Activated CD4-positive, alpha-beta T cell treated with anti-CD3 and anti-CD28 coated beads, Interleukin-2, amount 50 U/mL, for 4 hours (primary cell): ENCODE measurements at regions not wholly inside any gene's neighbourhood (a gene's known extent, or its start where the extent isn't known, plus 50 kb on each side); places are given as distances from the start of the nearest gene placed in this dataset.
"Not testable (repeated sequence)": the region's sequence is repeated elsewhere in the genome, so short reads cannot be mapped to it uniquely, and the experiment has no call there.

Experiments
- DNase-seq, 2 experiments: peaks; one replicate each; pipeline ENCODE4 v3.0.0-alpha.2; 2020

DNA sequence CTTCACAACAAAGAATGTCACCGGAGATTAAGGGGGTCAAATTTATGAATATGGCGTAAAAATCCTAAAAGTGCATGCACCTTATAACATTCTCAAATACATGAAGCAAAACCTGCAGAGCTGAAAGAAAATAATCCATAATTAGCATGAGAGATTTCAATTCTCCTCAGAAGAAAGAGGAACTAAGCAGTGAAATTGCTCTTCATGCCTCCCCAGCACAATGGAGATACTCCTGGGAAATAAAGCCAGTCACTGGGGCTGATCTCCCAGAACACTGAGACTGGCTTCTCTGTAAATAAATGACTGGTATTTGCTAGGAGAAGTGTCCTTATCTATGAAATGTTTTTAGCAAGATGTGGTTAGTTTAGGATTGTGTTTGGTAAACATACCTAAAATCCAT lies 68.1 kb downstream of the GOLGA6L6 start:
- not testable (repeated sequence) for DNase-seq

GRCh38 chr15:20472983-20473382 lies 68.6 kb downstream of the GOLGA6L6 start:
- DNase-seq = not testable (repeated sequence)

DNA sequence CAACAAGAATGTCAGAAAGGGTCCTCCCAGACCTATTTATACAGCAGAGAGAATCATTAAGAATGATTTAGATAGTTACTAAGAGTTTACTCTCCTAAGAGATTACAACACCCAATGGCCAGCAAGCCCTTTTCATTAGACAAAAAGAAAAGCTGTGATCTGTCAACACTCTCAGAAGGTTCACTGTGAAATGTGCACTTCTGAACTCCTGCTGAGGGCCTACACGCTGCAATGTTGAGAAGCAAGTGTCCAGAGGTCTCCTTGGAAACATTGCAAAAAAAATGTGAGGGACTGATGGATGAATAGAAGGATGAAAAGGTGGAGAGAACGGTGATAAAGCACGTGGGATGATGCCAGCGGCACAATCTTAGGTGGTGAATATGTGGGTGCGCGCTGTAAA lies 70.8 kb downstream of the GOLGA6L6 start:
- DNase-seq = not testable (repeated sequence)

GRCh38 chr15:20441138-20441537 lies 100.5 kb downstream of the GOLGA6L6 start:
- DNase-seq = not testable (repeated sequence)

DNA sequence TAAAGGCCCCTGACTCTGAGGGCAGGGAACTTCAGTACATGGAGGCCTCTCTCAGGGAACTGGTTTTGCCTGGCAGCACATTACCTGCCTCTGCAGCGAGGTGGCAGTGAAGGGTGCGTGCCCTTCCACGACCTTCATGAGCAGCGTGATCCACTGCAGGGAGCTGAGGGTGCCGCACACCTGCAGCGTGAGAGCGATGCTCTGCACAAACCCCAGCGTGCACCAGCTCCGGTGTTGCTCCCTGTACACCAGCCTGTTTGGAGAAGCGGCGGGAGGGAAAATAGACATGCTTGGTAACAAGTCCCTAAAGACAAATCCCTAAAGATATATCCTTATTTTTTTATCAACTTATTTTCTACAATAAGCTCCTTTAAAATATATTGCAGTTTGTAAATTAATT lies 101.2 kb downstream of the GOLGA6L6 start:
- DNase-seq = not testable (repeated sequence)

- not testable (repeated sequence) for DNase-seq
These were observed 102.5 kb downstream of the GOLGA6L6 start for GRCh38 chr15:20439111-20439510.

- DNase-seq = not testable (repeated sequence)
These were observed 103.3 kb downstream of the GOLGA6L6 start for GRCh38 chr15:20438255-20438654.

- DNase-seq = not testable (repeated sequence)
These were observed 108.1 kb downstream of the GOLGA6L6 start for GRCh38 chr15:20433468-20433867.

DNA sequence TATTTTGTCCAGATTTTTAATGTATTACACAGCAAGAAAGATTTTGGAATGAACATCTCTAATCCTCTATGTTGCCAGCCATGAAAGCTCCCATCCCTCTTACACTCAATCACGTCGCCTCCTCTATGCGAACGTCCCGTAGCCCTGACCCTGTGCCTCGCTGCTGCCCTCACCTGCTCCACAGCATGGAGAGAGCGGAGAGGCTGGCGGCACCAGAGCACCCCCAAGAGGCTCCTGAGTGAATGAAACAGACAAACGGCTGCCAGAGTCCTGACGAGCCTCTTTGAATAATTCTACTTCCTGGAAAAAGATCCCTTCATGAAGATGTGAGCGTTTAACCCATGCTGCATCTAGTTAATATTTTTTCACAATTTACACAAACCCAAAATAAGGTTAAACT lies 111.1 kb downstream of the GOLGA6L6 start:
- not testable (repeated sequence) for DNase-seq

DNA sequence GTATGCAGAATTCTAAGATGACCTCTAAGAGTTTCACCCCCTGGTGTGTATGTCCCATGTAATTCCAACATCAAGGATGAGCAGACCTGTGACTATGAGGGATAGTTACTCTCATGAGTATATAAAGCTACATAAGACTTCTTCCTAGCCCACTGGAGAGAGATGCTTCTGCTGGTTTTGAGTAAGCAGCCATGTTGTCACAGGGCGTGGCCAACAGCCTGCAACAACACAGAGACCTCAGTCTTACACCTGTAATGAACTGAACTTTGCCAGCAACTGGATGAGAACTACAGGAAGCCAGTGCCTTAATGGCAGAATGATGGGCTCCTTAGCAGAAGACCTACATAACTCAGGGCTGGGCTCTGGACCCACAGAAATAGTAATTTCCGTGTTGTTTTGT lies 120.9 kb downstream of the GOLGA6L6 start:
- DNase-seq = not testable (repeated sequence)

- not testable (repeated sequence) for DNase-seq
These were observed 125.0 kb downstream of the GOLGA6L6 start for GRCh38 chr15:20416618-20417017.

GRCh38 chr15:20409667-20410198 lies 131.9 kb downstream of the GOLGA6L6 start:
- DNase-seq = not testable (repeated sequence)

DNA sequence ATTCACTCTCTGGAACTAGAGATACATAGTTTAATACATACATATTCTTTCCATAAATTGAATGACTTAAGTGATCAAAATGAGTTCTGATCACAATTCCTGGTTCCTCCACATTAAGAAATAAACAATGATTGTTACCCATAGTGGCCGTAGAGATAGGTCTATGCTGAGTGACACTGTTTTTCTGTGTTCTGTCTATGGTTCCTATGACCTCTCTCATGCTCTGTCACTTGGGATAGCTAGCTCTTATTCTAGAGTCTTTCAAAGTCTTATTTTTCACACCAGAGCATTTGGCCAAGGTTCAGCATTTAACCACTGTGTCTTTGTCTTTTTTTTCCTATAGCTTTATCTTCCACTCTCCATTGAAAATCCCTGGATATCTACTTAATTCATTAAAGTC lies 132.4 kb downstream of the GOLGA6L6 start:
- no peak for DNase-seq

- DNase-seq = no peak
These were observed 134.0 kb downstream of the GOLGA6L6 start for GRCh38 chr15:20407553-20407952.

DNA sequence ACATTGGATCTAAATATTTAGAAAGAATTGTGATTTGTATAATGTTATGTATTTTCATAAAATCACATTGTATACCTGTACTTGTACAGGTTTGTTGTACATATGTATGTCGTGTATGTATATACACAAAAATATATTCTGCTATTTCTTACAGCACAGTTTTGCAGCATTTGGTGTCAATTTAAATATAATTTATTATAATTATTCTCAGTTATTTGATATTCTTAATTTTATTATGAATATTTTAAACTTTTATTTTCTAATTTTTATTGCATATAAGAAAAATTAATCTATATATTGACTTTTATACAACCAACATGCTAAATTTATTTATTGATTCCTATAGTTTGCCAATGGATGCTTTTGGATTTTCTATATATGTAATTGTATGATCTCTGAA lies 137.0 kb downstream of the GOLGA6L6 start:
- not testable (repeated sequence) for DNase-seq

DNA sequence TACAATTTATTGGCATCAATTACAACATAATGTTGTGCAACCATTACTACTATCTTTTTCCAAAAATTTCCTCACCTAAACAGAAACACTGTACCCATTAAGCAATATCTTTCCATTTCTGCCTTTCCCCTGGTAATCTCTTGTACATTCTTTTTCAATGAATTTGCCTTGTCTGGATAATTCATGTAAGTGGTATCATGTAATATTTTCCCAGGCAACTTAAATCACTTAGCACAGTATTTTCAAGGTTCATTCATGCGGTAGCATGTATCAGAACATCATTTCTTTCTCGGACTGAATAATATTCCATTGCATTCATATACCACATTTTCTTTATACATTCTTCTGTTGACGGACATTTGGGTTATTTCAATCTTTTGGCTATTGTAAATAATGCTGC lies 139.0 kb downstream of the GOLGA6L6 start:
- not testable (repeated sequence) for DNase-seq

GRCh38 chr15:20401058-20401457 lies 140.5 kb downstream of the GOLGA6L6 start:
- DNase-seq = not testable (repeated sequence)

- DNase-seq = not testable (repeated sequence)
These were observed 142.9 kb downstream of the GOLGA6L6 start for GRCh38 chr15:20398680-20399079.

- DNase-seq = not testable (repeated sequence)
These were observed 153.4 kb downstream of the GOLGA6L6 start for GRCh38 chr15:20388161-20388560.

GRCh38 chr15:20386198-20386597 lies 155.4 kb downstream of the GOLGA6L6 start:
- DNase-seq = no peak

DNA sequence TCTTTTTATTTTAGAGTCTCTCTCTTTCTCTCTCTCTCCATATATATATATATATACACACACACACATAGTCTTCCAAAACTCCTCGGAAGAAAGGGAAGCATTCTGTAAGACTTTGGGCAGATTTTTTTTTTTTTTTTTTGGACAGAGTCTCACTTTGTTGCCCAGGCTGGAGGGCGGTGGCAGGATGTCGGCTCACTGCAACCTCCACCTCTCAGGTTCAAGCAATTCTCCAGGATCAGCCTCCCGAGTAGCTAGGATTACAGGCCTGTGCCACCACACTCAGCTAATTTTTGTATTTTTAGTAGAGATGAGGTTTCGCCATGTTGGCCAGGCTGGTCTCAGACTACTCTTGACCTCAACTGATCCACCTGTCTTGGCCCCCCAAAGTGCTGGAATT lies 161.4 kb downstream of the GOLGA6L6 start:
- DNase-seq = not testable (repeated sequence)

GRCh38 chr15:20376872-20377271 lies 164.7 kb downstream of the GOLGA6L6 start:
- DNase-seq = no peak

GRCh38 chr15:20372416-20372815 lies 169.2 kb downstream of the GOLGA6L6 start:
- DNase-seq = not testable (repeated sequence)

DNA sequence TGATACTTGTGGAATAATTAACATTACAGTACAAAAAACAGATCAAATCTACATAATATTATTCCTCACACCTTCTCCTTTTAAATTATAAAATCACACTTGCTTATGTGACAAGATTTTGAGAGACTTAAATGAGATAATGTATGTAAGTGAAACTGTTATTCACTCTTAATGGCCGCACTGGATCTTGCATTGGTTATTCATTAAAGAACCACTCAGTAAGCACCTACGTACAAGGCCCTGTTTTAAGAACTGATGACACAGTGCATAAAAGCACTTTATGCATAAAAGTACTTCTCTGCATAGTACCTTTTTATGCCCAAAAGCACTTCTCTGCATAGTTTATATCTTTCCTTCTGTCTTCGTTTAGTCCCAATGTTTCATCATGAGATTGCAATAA lies 172.1 kb downstream of the GOLGA6L6 start:
- DNase-seq = no peak

GRCh38 chr15:20368974-20369373 lies 172.6 kb downstream of the GOLGA6L6 start:
- no peak for DNase-seq
